ENCODE measurements at regions not wholly inside any gene's neighbourhood (a gene's known extent, or its start where the extent isn't known, plus 50 kb on each side); places are given as distances from the start of the nearest gene placed in this dataset.

DNA sequence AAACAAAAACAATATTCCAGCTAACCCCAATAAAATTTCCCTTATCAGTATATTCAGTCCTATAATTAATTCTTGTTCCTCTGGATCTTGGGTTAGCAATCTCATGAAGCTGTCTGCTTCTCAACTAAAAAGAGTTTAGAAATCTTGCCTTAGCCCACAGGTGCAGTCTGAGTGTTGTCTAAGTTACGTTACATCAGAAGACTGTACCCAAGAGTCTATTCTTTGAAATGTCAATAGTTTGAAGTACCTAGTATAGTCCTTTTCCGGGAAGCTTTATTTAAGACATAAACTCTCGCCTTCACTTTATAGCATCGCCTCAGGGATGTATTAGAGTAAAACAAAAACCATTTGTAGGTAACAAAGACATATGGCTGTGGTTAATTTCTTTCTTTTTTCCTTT, 465.1 kb downstream of the FUT8 start:
- H3K4me1 ChIP-seq (ENCODE audit: low read length) = no peaks in the 10 kb centered on the region
- no peak overlapping the region for H2AFZ ChIP-seq (ENCODE audit: low read depth, low read length)
- no peaks in the 10 kb centered on the region for H3K36me3 ChIP-seq (replicated peaks; ENCODE audit: low read depth, low read length)

DNA sequence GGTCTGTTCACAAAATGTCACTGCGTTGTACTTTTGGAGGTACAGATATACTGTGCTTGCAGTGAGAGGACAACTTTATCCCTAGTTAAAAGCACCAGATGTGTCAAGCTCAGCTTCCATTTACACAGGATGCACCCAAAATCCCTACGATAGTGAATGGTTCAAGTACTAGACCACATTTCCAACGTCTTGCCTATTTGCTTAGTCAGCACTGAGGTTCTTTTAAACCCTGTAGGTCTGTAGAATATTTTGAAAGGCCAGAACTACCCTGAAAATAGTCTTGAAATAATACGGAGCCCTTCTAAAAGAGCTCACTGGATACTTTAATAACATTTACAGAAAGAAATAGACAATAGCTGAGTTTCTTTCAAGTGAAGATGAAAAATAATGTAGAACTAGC, 466.1 kb downstream of the FUT8 start:
- TF ChIP-seq EZH2phosphoT487 (IDR thresholded peaks at IDR 0.05; ENCODE audit: low read depth) = no peak
- TF ChIP-seq, protein P1, sequence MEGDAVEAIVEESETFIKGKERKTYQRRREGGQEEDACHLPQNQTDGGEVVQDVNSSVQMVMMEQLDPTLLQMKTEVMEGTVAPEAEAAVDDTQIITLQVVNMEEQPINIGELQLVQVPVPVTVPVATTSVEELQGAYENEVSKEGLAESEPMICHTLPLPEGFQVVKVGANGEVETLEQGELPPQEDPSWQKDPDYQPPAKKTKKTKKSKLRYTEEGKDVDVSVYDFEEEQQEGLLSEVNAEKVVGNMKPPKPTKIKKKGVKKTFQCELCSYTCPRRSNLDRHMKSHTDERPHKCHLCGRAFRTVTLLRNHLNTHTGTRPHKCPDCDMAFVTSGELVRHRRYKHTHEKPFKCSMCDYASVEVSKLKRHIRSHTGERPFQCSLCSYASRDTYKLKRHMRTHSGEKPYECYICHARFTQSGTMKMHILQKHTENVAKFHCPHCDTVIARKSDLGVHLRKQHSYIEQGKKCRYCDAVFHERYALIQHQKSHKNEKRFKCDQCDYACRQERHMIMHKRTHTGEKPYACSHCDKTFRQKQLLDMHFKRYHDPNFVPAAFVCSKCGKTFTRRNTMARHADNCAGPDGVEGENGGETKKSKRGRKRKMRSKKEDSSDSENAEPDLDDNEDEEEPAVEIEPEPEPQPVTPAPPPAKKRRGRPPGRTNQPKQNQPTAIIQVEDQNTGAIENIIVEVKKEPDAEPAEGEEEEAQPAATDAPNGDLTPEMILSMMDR (IDR thresholded peaks at IDR 0.05; ENCODE audit: low read depth, low read length) = no peak
- Histone ChIP-seq H3K27me3 (ENCODE audit: low read depth, low read length) (no peaks in the 10 kb centered on the region; the same call in 1 of the 2 replicates), H3K9ac (ENCODE audit: low read length) (no peak overlapping the region), H3K4me3 (ENCODE audit: low read length) (no peak overlapping the region), H3K4me2 (ENCODE audit: low read length) (no peak overlapping the region), H2AFZ (ENCODE audit: low read depth, low read length) (no peak overlapping the region), H3K79me2 (ENCODE audit: low read length) (no peaks in the 10 kb centered on the region), H3K9me3 (ENCODE audit: insufficient read depth, low read length) (no peaks in the 10 kb centered on the region), H3K36me3 (replicated peaks; ENCODE audit: low read depth, low read length) (no peaks in the 10 kb centered on the region), H3K27ac (ENCODE audit: low read length) (no peak overlapping the region), H3K4me1 (ENCODE audit: low read length) (no peaks in the 10 kb centered on the region), H4K20me1 (ENCODE audit: insufficient read depth, low read length) (no peaks in the 10 kb centered on the region)

More for the DNA sequence above, 465.1 kb downstream of the FUT8 start:
- Histone ChIP-seq H3K27me3 (ENCODE audit: low read depth, low read length) (no peaks in the 10 kb centered on the region; the same call in 1 of the 2 replicates), H3K4me3 (ENCODE audit: low read length) (no peak overlapping the region), H3K79me2 (ENCODE audit: low read length) (no peaks in the 10 kb centered on the region), H3K4me2 (ENCODE audit: low read length) (no peak overlapping the region), H4K20me1 (ENCODE audit: insufficient read depth, low read length) (no peaks in the 10 kb centered on the region), H3K9ac (ENCODE audit: low read length) (no peak overlapping the region), H3K27ac (ENCODE audit: low read length) (no peak overlapping the region), H3K9me3 (ENCODE audit: insufficient read depth, low read length) (no peaks in the 10 kb centered on the region)
- no peak for TF ChIP-seq EZH2phosphoT487 (IDR thresholded peaks at IDR 0.05; ENCODE audit: low read depth)
- TF ChIP-seq, protein P1 (IDR thresholded peaks at IDR 0.05; ENCODE audit: low read depth, low read length) = no peak

DNA sequence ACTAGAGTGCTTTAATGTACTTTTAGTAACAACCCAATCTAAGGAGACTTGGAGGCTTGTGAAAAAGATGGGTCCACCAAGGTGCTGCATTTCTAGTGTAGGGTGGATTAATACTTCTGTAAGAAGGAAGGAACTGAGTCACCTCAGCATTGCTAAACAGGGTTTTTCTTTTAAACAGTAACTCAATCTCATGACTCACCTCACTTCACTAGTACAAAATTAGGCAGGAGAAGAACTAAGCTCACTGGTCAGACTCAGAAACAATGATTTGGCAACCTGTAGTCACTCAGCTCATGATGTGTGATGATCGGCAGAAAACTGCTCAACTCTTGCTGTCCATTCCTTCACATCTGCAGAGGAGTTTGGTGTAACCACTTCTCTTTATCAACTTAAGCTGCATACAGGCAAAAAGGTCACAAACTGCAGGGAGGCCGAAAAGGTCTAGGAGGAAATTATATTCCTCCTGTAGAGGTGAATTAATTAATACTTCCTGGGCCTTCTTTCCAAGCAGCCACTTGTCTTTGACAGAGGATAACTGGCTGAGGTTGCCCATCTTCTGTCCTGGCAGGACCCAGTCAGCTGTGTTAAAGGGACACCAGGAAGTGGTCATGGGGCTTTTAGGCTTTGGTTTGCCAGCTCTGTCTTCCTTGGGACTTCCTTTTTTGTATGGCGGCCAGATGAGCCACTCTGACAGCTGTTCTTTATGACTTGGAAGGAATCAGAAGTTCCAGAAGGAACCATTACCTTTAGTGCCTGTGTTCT, 466.9 kb downstream of the FUT8 start:
- no peaks in the 10 kb centered on the region for H3K4me1 ChIP-seq (ENCODE audit: low read length)
- H3K27ac ChIP-seq (ENCODE audit: low read length) = no peak overlapping the region
- H3K9ac ChIP-seq (ENCODE audit: low read length) = no peak overlapping the region
- H2AFZ ChIP-seq (ENCODE audit: low read depth, low read length) = no peak overlapping the region
- no peaks in the 10 kb centered on the region for H3K79me2 ChIP-seq (ENCODE audit: low read length)
- H3K9me3 ChIP-seq (ENCODE audit: insufficient read depth, low read length) = no peaks in the 10 kb centered on the region
- H3K27me3 ChIP-seq (ENCODE audit: low read depth, low read length) = no peaks in the 10 kb centered on the region
- no peak overlapping the region for H3K4me2 ChIP-seq (ENCODE audit: low read length)
- H3K36me3 ChIP-seq (replicated peaks; ENCODE audit: low read depth, low read length) = no peaks in the 10 kb centered on the region
- TF ChIP-seq, protein P1 (IDR thresholded peaks at IDR 0.05; ENCODE audit: low read depth, low read length) = no peak
- no peak for TF ChIP-seq EZH2phosphoT487 (IDR thresholded peaks at IDR 0.05; ENCODE audit: low read depth)
- H3K4me3 ChIP-seq (ENCODE audit: low read length) = no peak overlapping the region
- no peaks in the 10 kb centered on the region for H4K20me1 ChIP-seq (ENCODE audit: insufficient read depth, low read length)

DNA sequence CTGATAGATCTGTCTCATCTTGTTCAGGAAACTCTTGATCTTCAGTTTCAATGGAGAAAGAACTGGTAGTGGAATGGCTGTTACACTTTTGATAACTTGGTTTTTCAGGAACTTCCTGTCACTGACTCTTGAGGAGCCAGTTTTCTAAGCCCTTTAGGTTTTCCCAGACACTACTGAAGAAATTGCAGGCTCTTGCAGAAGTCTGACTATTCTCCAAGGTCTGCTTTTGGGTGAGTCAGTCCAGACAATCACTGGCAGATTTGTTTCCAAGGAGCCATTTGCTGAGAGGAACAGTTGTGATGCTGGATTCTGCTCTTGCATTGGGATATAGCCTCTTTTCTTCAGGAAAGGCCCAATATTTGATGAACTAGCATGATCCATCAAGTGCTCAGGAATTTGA, 468.0 kb downstream of the FUT8 start:
- no peak for TF ChIP-seq EZH2phosphoT487 (IDR thresholded peaks at IDR 0.05; ENCODE audit: low read depth)
- TF ChIP-seq, protein P1 (IDR thresholded peaks at IDR 0.05; ENCODE audit: low read depth, low read length) = no peak
- Histone ChIP-seq H3K4me2 (ENCODE audit: low read length) (no peak overlapping the region), H3K4me1 (ENCODE audit: low read length) (no peaks in the 10 kb centered on the region), H3K27ac (ENCODE audit: low read length) (no peak overlapping the region), H3K36me3 (replicated peaks; ENCODE audit: low read depth, low read length) (no peaks in the 10 kb centered on the region), H4K20me1 (ENCODE audit: insufficient read depth, low read length) (no peaks in the 10 kb centered on the region), H2AFZ (ENCODE audit: low read depth, low read length) (no peak overlapping the region), H3K27me3 (ENCODE audit: low read depth, low read length) (no peaks in the 10 kb centered on the region), H3K4me3 (ENCODE audit: low read length) (no peak overlapping the region), H3K9me3 (ENCODE audit: insufficient read depth, low read length) (no peaks in the 10 kb centered on the region), H3K9ac (ENCODE audit: low read length) (no peak overlapping the region), H3K79me2 (ENCODE audit: low read length) (no peaks in the 10 kb centered on the region)
